Uterus (tissue), 2 donors: ENCODE measurements at regions not wholly inside any gene's neighbourhood (a gene's known extent, or its start where the extent isn't known, plus 50 kb on each side); places are given as distances from the start of the nearest gene placed in this dataset.

Experiments used
- POLR2A ChIP-seq, 2 donors: fragments of 450-650 bp; IDR thresholded peaks; one replicate each; pipeline ENCODE4 v1.6.1; 2016; ENCODE audit warnings: antibody characterized with exemption in 2 of 2, mild to moderate bottlenecking in 1 of 2, moderate library complexity in 1 of 2
- TF ChIP-seq, protein P1 (sequence below), 4 experiments: fragments of 200-600 bp in 2 of 4; fragments of 450-650 bp in 2 of 4; sonication (generic) in 2 of 4; IDR thresholded peaks; one replicate each; pipeline ENCODE4 v1.5.1; 2016 to 2019; ENCODE audit warnings: antibody characterized with exemption in 4 of 4, mild to moderate bottlenecking in 2 of 4, moderate library complexity in 1 of 4

DNA sequence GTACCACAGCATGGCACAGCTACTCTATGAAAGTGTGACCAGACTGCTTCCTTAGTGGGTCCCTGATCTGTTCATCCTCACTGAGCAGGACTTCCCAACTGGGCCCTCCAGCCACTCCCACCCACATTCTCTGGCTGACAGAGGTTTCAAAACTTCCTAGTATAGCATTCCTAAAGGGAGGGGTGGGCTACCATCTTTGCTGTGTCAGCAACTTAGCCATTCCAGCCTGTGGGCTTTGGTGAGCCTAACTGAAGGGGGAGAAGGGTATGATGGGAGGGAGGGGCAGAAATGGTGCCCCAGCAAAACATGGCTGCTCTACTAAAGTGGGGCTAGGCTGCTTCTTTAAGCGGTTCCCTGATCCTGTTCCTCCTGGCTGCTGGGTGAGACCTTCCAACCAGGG is 265.2 kb upstream of the ADGRL4 start:
- TF ChIP-seq, protein P1, sequence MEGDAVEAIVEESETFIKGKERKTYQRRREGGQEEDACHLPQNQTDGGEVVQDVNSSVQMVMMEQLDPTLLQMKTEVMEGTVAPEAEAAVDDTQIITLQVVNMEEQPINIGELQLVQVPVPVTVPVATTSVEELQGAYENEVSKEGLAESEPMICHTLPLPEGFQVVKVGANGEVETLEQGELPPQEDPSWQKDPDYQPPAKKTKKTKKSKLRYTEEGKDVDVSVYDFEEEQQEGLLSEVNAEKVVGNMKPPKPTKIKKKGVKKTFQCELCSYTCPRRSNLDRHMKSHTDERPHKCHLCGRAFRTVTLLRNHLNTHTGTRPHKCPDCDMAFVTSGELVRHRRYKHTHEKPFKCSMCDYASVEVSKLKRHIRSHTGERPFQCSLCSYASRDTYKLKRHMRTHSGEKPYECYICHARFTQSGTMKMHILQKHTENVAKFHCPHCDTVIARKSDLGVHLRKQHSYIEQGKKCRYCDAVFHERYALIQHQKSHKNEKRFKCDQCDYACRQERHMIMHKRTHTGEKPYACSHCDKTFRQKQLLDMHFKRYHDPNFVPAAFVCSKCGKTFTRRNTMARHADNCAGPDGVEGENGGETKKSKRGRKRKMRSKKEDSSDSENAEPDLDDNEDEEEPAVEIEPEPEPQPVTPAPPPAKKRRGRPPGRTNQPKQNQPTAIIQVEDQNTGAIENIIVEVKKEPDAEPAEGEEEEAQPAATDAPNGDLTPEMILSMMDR (IDR thresholded peaks at IDR 0.05) = no peak
- TF ChIP-seq POLR2A (IDR thresholded peaks at IDR 0.05) = no peak
